K562 (cell line): ENCODE measurements at regions not wholly inside any gene's neighbourhood (a gene's known extent, or its start where the extent isn't known, plus 50 kb on each side); places are given as distances from the start of the nearest gene placed in this dataset.

Experiments
- TF ChIP-seq, protein P1 (sequence below), 3 experiments: IDR thresholded peaks in 2 of 3; conservative IDR thresholded peaks in 1 of 3; 2 replicates each; pipeline ENCODE4 v1.5.1; 2011 to 2012; ENCODE audit warnings: low read length in 3 of 3, mild to moderate bottlenecking in 3 of 3, control low read depth in 2 of 3, improper control_type of control experiment in 1 of 3, inconsistent platforms in 1 of 3, low read depth in 1 of 3, mixed read lengths in 1 of 3, moderate library complexity in 1 of 3; ENCODE audit not compliant: insufficient read depth in 2 of 3
- TF ChIP-seq, protein P2 (sequence below): sonication (generic); formaldehyde crosslinking; IDR thresholded peaks from 2 replicates; pipeline ENCODE4 v1.8.0; 2022; ENCODE audit warnings: mild to moderate bottlenecking, missing genetic modification reagents

GRCh38 chr4:159422626-159423025 lies 319.7 kb downstream of the RAPGEF2 start:
- TF ChIP-seq, protein P1, sequence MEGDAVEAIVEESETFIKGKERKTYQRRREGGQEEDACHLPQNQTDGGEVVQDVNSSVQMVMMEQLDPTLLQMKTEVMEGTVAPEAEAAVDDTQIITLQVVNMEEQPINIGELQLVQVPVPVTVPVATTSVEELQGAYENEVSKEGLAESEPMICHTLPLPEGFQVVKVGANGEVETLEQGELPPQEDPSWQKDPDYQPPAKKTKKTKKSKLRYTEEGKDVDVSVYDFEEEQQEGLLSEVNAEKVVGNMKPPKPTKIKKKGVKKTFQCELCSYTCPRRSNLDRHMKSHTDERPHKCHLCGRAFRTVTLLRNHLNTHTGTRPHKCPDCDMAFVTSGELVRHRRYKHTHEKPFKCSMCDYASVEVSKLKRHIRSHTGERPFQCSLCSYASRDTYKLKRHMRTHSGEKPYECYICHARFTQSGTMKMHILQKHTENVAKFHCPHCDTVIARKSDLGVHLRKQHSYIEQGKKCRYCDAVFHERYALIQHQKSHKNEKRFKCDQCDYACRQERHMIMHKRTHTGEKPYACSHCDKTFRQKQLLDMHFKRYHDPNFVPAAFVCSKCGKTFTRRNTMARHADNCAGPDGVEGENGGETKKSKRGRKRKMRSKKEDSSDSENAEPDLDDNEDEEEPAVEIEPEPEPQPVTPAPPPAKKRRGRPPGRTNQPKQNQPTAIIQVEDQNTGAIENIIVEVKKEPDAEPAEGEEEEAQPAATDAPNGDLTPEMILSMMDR (IDR thresholded peaks at IDR 0.05 in 2 of 3, conservative IDR thresholded peaks at IDR 0.05 in 1 of 3; ENCODE audit: insufficient read depth in 2 of 3, low read depth in 1 of 3, low read length in 3 of 3) = no peak
- TF ChIP-seq, protein P2, sequence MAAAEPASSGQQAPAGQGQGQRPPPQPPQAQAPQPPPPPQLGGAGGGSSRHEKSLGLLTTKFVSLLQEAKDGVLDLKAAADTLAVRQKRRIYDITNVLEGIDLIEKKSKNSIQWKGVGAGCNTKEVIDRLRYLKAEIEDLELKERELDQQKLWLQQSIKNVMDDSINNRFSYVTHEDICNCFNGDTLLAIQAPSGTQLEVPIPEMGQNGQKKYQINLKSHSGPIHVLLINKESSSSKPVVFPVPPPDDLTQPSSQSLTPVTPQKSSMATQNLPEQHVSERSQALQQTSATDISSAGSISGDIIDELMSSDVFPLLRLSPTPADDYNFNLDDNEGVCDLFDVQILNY (CRISPR knock-in tag) = no peak
